ENCODE measurements at regions not wholly inside any gene's neighbourhood (a gene's known extent, or its start where the extent isn't known, plus 50 kb on each side); places are given as distances from the start of the nearest gene placed in this dataset.
"Not testable (repeated sequence)": the region's sequence is repeated elsewhere in the genome, so short reads cannot be mapped to it uniquely, and the experiment has no call there.

GRCh38 chr3:44172701-44173100 lies 69.0 kb upstream of the TOPAZ1 start:
- TF ChIP-seq CTCF (IDR thresholded peaks at IDR 0.05 in 4 of 5, conservative IDR thresholded peaks at IDR 0.05 in 1 of 5); POLR2A (IDR thresholded peaks at IDR 0.05): not testable (repeated sequence)

Data from gastrocnemius medialis (tissue), 4 donors.